IPS-18a (cell line): ENCODE measurements at regions not wholly inside any gene's neighbourhood (a gene's known extent, or its start where the extent isn't known, plus 50 kb on each side); places are given as distances from the start of the nearest gene placed in this dataset.
"Not testable (repeated sequence)": the region's sequence is repeated elsewhere in the genome, so short reads cannot be mapped to it uniquely, and the experiment has no call there.

Source experiments
- H3K27ac ChIP-seq: one replicate; pipeline ENCODE4 v1.5.1; 2013; ENCODE audit warnings: low read length
- H3K27me3 ChIP-seq: one replicate; pipeline ENCODE4 v1.6.1; 2013; ENCODE audit warnings: mild to moderate bottlenecking, low read length; ENCODE audit not compliant: control insufficient read depth, insufficient read depth
- H3K36me3 ChIP-seq: one replicate; pipeline ENCODE4 v1.6.1; 2013; ENCODE audit warnings: low read depth, low read length; ENCODE audit not compliant: control insufficient read depth
- H3K4me1 ChIP-seq: one replicate; pipeline ENCODE4 v1.6.1; 2013; ENCODE audit warnings: low read depth, low read length; ENCODE audit not compliant: control insufficient read depth
- H3K4me3 ChIP-seq: one replicate; pipeline ENCODE4 v1.5.1; 2013; ENCODE audit warnings: low read length
- H3K9ac ChIP-seq: one replicate; pipeline ENCODE4 v1.6.1; 2013; ENCODE audit warnings: mild to moderate bottlenecking, low read length, moderate library complexity
- H3K9me3 ChIP-seq: one replicate; pipeline ENCODE4 v1.6.1; 2013; ENCODE audit warnings: low read depth, low read length; ENCODE audit not compliant: control insufficient read depth

DNA sequence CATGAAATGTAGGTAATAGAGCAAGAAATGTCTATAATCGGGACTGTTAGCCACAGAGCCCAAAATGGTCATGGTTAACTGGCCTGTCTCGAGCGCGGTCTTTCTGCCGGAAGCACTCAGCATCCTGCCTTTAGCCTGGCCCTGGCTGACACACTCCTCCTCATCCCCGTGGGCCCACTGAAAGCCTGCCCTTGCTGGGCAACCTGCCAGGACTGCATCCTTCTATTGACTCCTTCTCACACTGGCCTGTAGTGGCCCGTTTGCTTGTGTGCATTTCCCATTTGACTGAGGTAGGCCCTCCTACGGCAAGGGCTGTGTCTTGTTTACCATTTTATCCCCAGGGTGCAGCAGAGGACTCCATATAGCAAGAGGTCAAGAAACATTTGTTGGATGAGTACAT is 215.7 kb downstream of the ATPSCKMT start:
- Histone ChIP-seq H3K9me3 (no peaks in the 10 kb centered on the region), H3K27me3 (no peaks in the 10 kb centered on the region), H3K9ac (no peak overlapping the region), H3K36me3 (no peaks in the 10 kb centered on the region), H3K4me1 (no peaks in the 10 kb centered on the region), H3K27ac (no peak overlapping the region), H3K4me3 (no peak overlapping the region)

DNA sequence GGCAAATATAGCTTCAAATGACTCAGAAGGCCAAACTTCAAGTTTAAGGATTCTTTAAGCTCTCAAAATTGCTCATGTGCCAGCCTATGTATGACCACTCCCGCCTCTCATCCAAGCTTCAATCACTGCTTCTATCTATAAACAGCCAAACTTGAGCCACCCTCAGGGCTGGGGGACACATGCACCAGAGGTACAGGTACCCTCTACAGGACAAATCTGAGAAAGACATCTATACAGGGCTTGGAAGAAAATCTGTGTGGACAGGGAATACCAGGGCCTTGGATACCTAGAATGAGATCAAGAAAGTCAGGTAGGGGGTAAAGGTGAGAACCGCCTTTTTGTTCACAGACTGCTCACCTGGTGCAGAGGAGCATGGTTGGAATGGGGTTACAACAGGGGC is 217.9 kb downstream of the ATPSCKMT start:
- H3K27me3 ChIP-seq = no peaks in the 10 kb centered on the region
- no peaks in the 10 kb centered on the region for H3K4me1 ChIP-seq

DNA sequence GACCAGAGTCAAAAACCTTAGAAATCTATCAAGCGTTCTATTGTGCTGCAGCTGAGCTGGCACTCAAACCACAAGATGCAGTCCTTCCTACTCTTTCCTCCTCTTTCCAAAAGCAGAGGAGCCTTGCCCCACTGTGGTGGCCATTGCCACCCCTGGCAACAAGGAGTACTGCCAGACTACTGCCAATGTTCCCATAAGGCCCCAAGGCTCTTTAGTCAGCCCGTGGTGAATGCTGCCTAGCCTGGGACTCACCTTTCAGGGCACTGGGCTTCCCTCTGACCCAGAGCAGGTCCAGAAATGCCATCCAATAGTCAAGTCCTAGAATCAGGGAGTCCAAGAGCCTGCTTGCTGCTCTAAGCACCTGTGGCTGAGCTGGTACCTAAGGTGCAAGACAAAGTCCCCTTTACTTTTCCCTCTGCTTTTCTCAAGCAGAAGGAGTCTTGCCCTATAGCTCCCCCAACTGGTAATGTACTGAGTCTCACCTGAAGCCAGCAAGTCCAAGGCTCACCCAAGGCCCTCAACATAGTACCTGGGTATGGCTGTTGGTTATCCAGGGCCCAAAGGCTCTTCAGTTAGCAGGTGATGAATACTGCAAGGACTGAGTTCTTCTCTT is 219.4 kb downstream of the ATPSCKMT start:
- H3K9me3 ChIP-seq = no peaks in the 10 kb centered on the region
- H3K4me1 ChIP-seq = no peaks in the 10 kb centered on the region
- no peaks in the 10 kb centered on the region for H3K36me3 ChIP-seq
- no peaks in the 10 kb centered on the region for H3K27me3 ChIP-seq
- no peak overlapping the region for H3K9ac ChIP-seq
- no peak overlapping the region for H3K4me3 ChIP-seq
- no peak overlapping the region for H3K27ac ChIP-seq

More for the DNA sequence above, 217.9 kb downstream of the ATPSCKMT start:
- Histone ChIP-seq H3K9me3 (no peaks in the 10 kb centered on the region), H3K9ac (no peak overlapping the region), H3K36me3 (no peaks in the 10 kb centered on the region), H3K4me3 (no peak overlapping the region), H3K27ac (no peak overlapping the region)

DNA sequence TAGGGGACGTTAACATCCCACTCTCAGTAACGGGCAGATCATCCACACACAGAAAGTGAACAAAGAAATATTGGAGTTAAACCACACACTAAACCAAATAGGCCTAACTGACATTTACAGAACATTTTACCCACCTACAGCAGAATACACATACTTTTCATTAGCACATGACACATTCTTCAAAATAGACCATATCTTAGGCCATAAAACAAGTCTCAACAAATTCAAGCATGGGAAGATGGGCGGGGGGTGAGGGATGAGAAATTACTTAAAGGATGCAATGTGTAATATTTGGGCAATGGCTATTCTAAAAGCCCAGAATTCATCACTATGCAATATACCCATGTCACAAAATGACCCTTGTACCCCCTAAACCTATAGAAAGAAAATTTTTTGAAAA is 226.2 kb downstream of the ATPSCKMT start:
- Histone ChIP-seq H3K9me3 (no peaks in the 10 kb centered on the region), H3K27me3 (no peaks in the 10 kb centered on the region), H3K4me3 (no peak overlapping the region), H3K9ac (no peak overlapping the region), H3K27ac (no peak overlapping the region), H3K36me3 (no peaks in the 10 kb centered on the region), H3K4me1 (no peaks in the 10 kb centered on the region)

DNA sequence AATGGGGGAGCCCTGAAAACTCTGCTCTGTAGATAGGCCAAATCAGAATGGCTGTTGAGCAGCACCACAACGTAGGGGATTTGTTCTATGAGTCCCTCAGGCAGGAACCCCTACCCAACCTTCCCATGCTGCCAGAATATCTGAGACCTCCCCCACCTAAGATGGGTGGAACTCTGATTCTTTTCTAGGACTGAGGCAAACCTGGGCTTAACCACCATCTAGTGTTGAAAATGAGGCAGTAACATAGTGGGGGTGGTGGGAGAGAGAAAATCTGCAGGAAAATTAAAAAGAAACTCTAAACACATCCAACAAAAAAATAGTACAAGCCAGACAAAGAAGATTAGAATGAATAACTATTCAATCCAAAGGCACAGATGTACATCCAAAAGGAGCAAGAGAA is 228.4 kb downstream of the ATPSCKMT start:
- Histone ChIP-seq H3K9me3 (no peaks in the 10 kb centered on the region), H3K4me1 (no peaks in the 10 kb centered on the region), H3K36me3 (no peaks in the 10 kb centered on the region), H3K27me3 (no peaks in the 10 kb centered on the region), H3K9ac (no peak overlapping the region), H3K4me3 (no peak overlapping the region), H3K27ac (no peak overlapping the region)

DNA sequence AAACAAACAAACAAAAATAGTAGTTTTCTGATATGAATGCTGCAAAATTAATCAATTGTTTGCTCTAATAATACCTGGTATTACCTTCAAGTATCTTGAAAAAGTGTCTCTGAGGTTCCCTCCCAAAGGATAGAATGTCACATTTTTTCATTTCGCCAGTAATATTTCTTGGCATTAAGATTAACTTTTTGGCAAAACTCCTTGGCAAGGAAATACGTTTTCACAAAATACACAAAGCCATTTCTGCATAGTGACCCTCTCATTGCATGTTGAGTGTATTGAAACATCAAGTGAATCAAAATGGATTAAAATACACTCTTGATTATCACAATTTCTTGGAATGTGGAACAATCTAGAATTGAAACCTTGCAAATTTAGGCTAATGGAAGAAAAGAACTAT is 230.5 kb downstream of the ATPSCKMT start:
- H3K27me3 ChIP-seq = no peaks in the 10 kb centered on the region
- H3K27ac ChIP-seq = no peak overlapping the region
- no peak overlapping the region for H3K4me3 ChIP-seq
- H3K9ac ChIP-seq = no peak overlapping the region
- no peaks in the 10 kb centered on the region for H3K9me3 ChIP-seq
- no peaks in the 10 kb centered on the region for H3K36me3 ChIP-seq
- H3K4me1 ChIP-seq = no peaks in the 10 kb centered on the region

DNA sequence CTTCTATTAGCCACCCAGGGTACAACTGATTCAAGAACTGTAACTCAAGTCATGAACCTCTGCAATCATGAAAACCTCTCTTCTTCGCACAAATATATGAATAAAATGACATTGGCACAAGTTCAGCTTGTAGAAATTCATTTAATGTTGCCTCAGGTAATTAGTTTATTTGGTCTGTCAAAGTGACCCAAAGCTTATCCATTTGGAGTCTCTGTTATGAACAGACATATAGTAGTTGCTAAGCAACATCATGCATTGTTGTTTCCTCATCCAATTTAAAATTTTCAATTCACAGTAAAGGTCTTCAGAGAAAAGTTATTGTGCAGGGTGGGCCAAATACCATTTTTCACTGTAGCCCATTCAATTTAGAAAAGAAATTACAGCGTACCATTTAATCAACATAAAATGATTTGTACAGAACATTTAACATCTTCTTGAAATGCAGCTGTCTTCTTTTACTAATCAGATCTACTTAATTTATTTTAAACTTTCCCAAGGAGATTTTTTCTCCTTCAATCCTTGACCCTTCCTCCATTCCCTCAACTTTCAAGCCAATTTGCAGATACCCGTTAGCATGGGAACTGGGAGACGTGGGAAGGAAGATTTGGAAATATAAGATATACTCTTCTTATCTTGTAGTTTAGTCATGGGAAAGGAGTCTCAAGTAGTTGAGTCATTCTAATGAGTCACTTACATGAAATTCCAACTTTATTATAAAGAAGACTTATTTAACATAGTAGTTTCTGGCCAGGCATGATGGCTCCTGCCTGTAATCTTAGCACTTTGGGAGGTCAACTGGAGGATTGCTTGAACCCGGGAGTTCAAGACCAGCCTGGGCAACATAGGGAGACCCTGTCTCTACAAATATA is 231.3 kb downstream of the ATPSCKMT start:
- H3K27me3 ChIP-seq = no peaks in the 10 kb centered on the region
- no peaks in the 10 kb centered on the region for H3K36me3 ChIP-seq
- no peak overlapping the region for H3K27ac ChIP-seq
- no peaks in the 10 kb centered on the region for H3K4me1 ChIP-seq
- H3K4me3 ChIP-seq = no peak overlapping the region
- H3K9ac ChIP-seq = no peak overlapping the region
- no peaks in the 10 kb centered on the region for H3K9me3 ChIP-seq

DNA sequence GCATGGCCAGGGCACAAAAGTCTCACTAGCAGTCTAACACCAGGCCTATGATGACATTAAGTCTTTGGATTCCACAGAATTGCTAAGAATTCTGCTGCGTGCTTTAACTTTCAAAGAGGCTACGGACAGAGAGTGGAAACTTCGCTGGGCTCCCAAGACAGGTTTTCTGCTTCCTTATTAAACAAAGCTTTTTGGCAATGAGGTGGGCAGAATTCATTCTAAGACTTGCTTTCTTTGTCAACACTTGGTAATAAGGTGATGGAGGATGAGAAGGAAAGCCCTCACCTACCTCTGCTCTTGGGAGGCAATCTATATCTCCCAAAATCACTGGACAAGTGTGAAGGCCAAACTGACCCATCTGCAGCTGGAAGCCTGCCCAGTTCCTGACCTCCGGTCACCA is 231.9 kb downstream of the ATPSCKMT start:
- no peaks in the 10 kb centered on the region for H3K9me3 ChIP-seq
- no peak overlapping the region for H3K9ac ChIP-seq
- H3K36me3 ChIP-seq = no peaks in the 10 kb centered on the region
- H3K4me3 ChIP-seq = no peak overlapping the region
- H3K27me3 ChIP-seq = no peaks in the 10 kb centered on the region
- H3K27ac ChIP-seq = no peak overlapping the region
- H3K4me1 ChIP-seq = no peaks in the 10 kb centered on the region

DNA sequence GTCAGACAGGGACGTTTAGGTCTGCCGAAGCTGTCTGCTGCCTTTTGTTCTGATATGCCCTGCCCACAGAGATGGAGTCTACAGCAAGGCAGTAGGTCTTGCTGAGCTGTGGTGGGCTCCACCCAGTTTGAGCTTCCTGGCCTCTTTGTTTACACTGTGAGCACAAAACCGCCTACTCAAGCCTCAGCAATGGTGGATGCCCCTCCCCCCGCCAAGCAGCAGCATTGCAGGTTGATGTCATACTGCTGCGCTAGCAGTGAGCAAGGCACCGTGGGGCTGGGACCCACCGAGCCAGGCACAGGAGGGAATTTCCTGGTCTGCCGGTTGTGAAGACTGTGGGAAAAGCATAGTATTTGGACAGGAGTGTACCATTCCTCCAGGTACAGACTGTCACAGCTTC is 233.1 kb downstream of the ATPSCKMT start:
- H3K9ac ChIP-seq, H3K4me1 ChIP-seq, H3K27me3 ChIP-seq, H3K4me3 ChIP-seq, H3K9me3 ChIP-seq, H3K27ac ChIP-seq, H3K36me3 ChIP-seq: not testable (repeated sequence)

DNA sequence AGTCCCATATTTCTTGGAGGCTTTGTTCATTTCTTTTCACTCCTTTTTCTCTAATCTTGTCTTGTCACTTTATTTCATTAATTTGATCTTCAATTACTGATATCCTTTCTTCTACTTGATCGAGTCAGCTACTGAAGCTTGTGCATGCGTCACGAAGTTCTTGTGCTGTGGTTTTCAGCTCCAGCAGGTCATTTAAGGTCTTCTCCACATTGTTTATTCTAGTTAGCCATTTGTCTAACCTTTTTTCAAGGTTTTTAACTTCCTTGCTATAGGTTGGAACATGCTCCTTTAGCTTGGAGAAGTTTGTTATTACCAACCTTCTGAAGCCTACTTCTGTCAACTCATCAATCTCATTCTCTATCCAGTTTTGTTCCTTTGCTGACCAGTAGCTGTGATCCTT is 234.0 kb downstream of the ATPSCKMT start:
- H3K27me3 ChIP-seq, H3K27ac ChIP-seq, H3K9me3 ChIP-seq, H3K4me3 ChIP-seq, H3K36me3 ChIP-seq, H3K9ac ChIP-seq, H3K4me1 ChIP-seq: not testable (repeated sequence)

DNA sequence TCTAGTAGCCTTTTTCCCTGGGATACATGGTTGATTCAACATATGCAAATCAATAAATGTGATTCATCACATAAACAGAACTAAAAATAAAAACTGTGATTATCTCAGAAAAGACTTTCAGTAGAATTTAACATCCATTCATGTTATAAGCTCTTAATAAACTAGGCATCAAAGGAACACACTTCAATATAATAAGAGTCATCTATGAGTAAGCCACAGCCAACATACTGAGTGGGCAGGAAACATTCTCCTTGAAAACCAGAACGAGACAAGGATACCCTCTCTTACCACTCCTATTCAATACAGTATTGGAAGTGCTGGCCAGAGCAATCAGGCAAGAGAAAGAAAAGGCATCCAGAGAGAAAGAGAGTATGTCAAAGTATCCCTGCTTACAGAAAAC is 239.9 kb downstream of the ATPSCKMT start:
- H3K4me1 ChIP-seq = no peaks in the 10 kb centered on the region
- no peak overlapping the region for H3K27ac ChIP-seq
- H3K9ac ChIP-seq = no peak overlapping the region
- H3K4me3 ChIP-seq = no peak overlapping the region
- H3K36me3 ChIP-seq = no peaks in the 10 kb centered on the region
- H3K9me3 ChIP-seq = no peaks in the 10 kb centered on the region
- no peaks in the 10 kb centered on the region for H3K27me3 ChIP-seq

DNA sequence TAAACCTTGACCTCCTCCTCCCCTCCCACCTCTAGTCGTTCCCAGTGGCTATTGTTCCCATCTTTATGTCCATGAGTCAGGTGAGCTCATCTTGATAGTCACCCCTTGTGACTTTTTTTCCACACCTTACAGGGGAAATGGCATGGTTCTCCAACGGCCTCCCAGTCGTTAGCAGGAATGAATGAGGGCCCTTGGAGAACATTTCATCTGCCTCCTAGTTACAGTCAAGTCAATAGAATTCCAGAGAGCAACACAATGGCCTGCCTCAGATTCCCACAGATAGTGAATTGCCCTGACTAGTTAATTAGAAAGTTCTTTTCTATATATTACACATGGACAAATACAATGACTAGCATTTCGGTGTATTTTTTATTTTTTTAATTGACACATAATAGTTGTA is 262.6 kb downstream of the ATPSCKMT start:
- peaks cover 3% of the 10 kb centered on the region for H3K9me3 ChIP-seq
- no peaks in the 10 kb centered on the region for H3K36me3 ChIP-seq
- no peaks in the 10 kb centered on the region for H3K4me1 ChIP-seq
- no peak overlapping the region for H3K27ac ChIP-seq
- H3K27me3 ChIP-seq = no peaks in the 10 kb centered on the region
- H3K4me3 ChIP-seq = no peak overlapping the region
- H3K9ac ChIP-seq = no peak overlapping the region
